ENCODE measurements at regions not wholly inside any gene's neighbourhood (a gene's known extent, or its start where the extent isn't known, plus 50 kb on each side); places are given as distances from the start of the nearest gene placed in this dataset.

GRCh38 chr15:98315971-98316370, 332.4 kb upstream of the IGF1R start:
- 40 to 62% methylated on average over 3 of the region's 3 CpGs for WGBS, 2 donors
- peaks cover 0 to 3% (median 0%) of the 10 kb centered on the region in 9 donors for H3K4me1 ChIP-seq
- H3K9me3 ChIP-seq, result peaks cover 0 to 4% (median 0%) of the 10 kb centered on the region in 11 donors
- no peak for ATAC-seq
- no peak overlapping the region for H3K4me3 ChIP-seq
- peaks cover 0 to 18% (median 6%) of the 10 kb centered on the region in 7 donors for H3K27me3 ChIP-seq
- H3K27ac ChIP-seq, result no peak overlapping the region
- no peak for DNase-seq
- no peak for TF ChIP-seq CTCF (IDR thresholded peaks at IDR 0.05)
- H3K36me3 ChIP-seq, result no peaks in the 10 kb centered on the region
- intact Hi-C loops (cut with DNase I), result no loop called here

- Histone ChIP-seq H3K36me3 (no peaks in the 10 kb centered on the region), H3K4me3 (no peak overlapping the region), H3K27ac (no peak overlapping the region), H3K4me1 (no peaks in the 10 kb centered on the region), H3K27me3 (peaks cover 0 to 7% (median 0%) of the 10 kb centered on the region in 7 donors), H3K9me3 (peaks cover 0 to 12% (median 0%) of the 10 kb centered on the region in 11 donors)
- 57 to 58% methylated on average over 5 of the region's 5 CpGs for WGBS, 2 donors
- intact Hi-C loops (cut with DNase I), result no loop called here
- no peak for TF ChIP-seq CTCF (IDR thresholded peaks at IDR 0.05)
- ATAC-seq (no peak), DNase-seq (no peak)
Observed at GRCh38 chr15:98321896-98322295, 326.4 kb upstream of the IGF1R start.

DNA sequence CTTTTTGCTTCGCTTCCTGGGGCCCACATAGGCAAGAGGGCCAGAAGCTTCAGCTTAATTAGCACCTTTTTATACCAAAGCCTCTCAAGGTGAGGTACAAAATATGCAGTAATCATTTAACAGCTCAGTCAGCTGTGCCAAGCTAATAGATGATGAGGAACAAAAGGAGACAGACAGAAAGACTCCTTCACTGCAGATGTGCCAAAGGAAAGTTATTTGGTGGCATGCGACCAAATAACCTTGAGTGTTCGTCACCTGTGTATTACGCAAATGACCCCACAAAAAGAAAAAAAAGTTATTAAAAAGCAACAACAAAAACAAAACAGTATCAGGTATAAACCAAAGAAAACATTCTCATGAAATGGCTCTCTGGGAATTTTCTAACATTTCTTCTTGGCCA, 325.8 kb upstream of the IGF1R start:
- TF ChIP-seq CTCF (IDR thresholded peaks at IDR 0.05), result no peak
- peaks cover 0 to 12% (median 0%) of the 10 kb centered on the region in 11 donors for H3K9me3 ChIP-seq
- DNase-seq, result no peak
- H3K4me3 ChIP-seq, result no peak overlapping the region
- no peak for ATAC-seq
- peaks cover 0 to 7% (median 3%) of the 10 kb centered on the region in 7 donors for H3K27me3 ChIP-seq
- no peaks in the 10 kb centered on the region for H3K4me1 ChIP-seq
- H3K27ac ChIP-seq, result no peak overlapping the region
- WGBS, 2 donors, result 84 to 92% methylated on average over 4 of the region's 4 CpGs
- intact Hi-C loops (cut with DNase I), result no loop called here
- no peaks in the 10 kb centered on the region for H3K36me3 ChIP-seq

GRCh38 chr15:98324341-98324970, 323.9 kb upstream of the IGF1R start:
- Histone ChIP-seq H3K36me3 (no peaks in the 10 kb centered on the region), H3K4me3 (no peak overlapping the region), H3K4me1 (no peaks in the 10 kb centered on the region), H3K9me3 (peaks cover 0 to 9% (median 0%) of the 10 kb centered on the region in 11 donors), H3K27me3 (peaks cover 0 to 7% (median 3%) of the 10 kb centered on the region in 7 donors), H3K27ac (no peak overlapping the region)
- intact Hi-C loops (cut with DNase I), result no loop called here
- no peak for TF ChIP-seq CTCF (IDR thresholded peaks at IDR 0.05)
- ATAC-seq (no peak), DNase-seq (no peak)
- WGBS, 2 donors, result 46 to 76% methylated on average over 2 of the region's 2 CpGs

All from heart right ventricle (tissue), 16 donors.